ENCODE measurements at regions not wholly inside any gene's neighbourhood (a gene's known extent, or its start where the extent isn't known, plus 50 kb on each side); places are given as distances from the start of the nearest gene placed in this dataset.

- Histone ChIP-seq H3K4me3 (no peak overlapping the region), H3K4me1 (no peaks in the 10 kb centered on the region), H3K9me3 (no peaks in the 10 kb centered on the region), H3K27me3 (no peaks in the 10 kb centered on the region), H3K36me3 (no peaks in the 10 kb centered on the region), H3K27ac (peak overlapping the region in 1 of 2 donors; percentile 23)
- TF ChIP-seq CTCF (IDR thresholded peaks at IDR 0.05) = no peak
- ATAC-seq (no peak), DNase-seq (no peak)
- intact Hi-C loops (cut with DNase I) = no loop called here
Observed at GRCh38 chr16:51898872-51899271, 648.1 kb downstream of the TOX3 start.

GRCh38 chr16:51896013-51896412, 650.9 kb downstream of the TOX3 start:
- Histone ChIP-seq H3K4me1 (no peaks in the 10 kb centered on the region), H3K27me3 (no peaks in the 10 kb centered on the region), H3K27ac (no peak overlapping the region), H3K36me3 (no peaks in the 10 kb centered on the region), H3K4me3 (no peak overlapping the region), H3K9me3 (no peaks in the 10 kb centered on the region)
- DNase-seq (no peak), ATAC-seq (no peak)
- intact Hi-C loops (cut with DNase I) = no loop called here
- TF ChIP-seq CTCF (IDR thresholded peaks at IDR 0.05) = no peak

- Histone ChIP-seq H3K4me3 (no peak overlapping the region), H3K27me3 (no peaks in the 10 kb centered on the region), H3K9me3 (no peaks in the 10 kb centered on the region), H3K36me3 (no peaks in the 10 kb centered on the region), H3K4me1 (no peaks in the 10 kb centered on the region), H3K27ac (no peak overlapping the region)
- ATAC-seq (no peak), DNase-seq (no peak)
- intact Hi-C loops (cut with DNase I) = no loop called here
- no peak for TF ChIP-seq CTCF (IDR thresholded peaks at IDR 0.05)
Observed at GRCh38 chr16:51892293-51893007, 654.5 kb downstream of the TOX3 start.

GRCh38 chr16:51888534-51888933, 658.4 kb downstream of the TOX3 start:
- no peak overlapping the region for H3K27ac ChIP-seq
- H3K27me3 ChIP-seq = no peaks in the 10 kb centered on the region
- intact Hi-C loops (cut with DNase I) = no loop called here
- H3K9me3 ChIP-seq = no peaks in the 10 kb centered on the region
- no peaks in the 10 kb centered on the region for H3K36me3 ChIP-seq
- no peaks in the 10 kb centered on the region for H3K4me1 ChIP-seq
- no peak for ATAC-seq
- DNase-seq = no peak
- no peak overlapping the region for H3K4me3 ChIP-seq
- no peak for TF ChIP-seq CTCF (IDR thresholded peaks at IDR 0.05)

- ATAC-seq (no peak), DNase-seq (no peak)
- no peak for TF ChIP-seq CTCF (IDR thresholded peaks at IDR 0.05)
- H3K27ac ChIP-seq = no peak overlapping the region
- no peaks in the 10 kb centered on the region for H3K27me3 ChIP-seq
- H3K4me3 ChIP-seq = no peak overlapping the region
- no peaks in the 10 kb centered on the region for H3K36me3 ChIP-seq
- intact Hi-C loops (cut with DNase I) = no loop called here
- H3K4me1 ChIP-seq = no peaks in the 10 kb centered on the region
- no peaks in the 10 kb centered on the region for H3K9me3 ChIP-seq
Observed at GRCh38 chr16:51888016-51888415, 658.9 kb downstream of the TOX3 start.
